ENCODE measurements at regions not wholly inside any gene's neighbourhood (a gene's known extent, or its start where the extent isn't known, plus 50 kb on each side); places are given as distances from the start of the nearest gene placed in this dataset.

DNA sequence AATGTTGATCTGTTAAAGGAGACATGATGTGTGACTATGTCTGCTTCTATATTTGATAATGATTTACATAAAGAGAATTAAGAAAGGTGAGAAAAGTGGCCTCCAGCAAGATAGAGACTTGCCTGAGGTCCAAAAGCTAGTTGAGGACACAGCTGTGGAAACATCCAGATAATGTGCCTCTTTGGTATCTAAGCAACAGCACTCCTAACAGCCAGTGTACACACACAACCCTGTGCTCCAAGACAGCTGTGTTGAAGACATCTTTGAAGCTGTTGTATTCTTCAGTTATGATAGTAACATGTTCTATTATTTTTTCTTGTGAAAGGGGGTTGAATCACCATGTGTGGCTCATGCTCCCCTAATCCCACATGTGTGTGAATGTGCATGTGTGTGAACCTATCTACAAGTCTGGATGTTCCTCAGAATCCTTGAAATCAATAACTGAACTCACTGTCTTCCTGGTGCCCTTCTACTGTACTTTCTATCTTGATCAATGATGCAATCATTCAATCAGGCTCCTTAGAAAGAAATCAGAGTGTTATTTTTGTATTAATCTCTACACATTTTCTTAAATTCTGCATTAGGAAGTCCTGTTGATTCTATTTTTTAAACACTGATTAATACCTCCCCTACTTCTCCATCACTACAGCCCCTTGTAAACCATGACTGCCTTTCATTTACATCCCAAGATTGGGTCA lies 116.7 kb upstream of the SSTR4 start:
- no peak for DNase-seq (ENCODE audit: low spot score)

DNA sequence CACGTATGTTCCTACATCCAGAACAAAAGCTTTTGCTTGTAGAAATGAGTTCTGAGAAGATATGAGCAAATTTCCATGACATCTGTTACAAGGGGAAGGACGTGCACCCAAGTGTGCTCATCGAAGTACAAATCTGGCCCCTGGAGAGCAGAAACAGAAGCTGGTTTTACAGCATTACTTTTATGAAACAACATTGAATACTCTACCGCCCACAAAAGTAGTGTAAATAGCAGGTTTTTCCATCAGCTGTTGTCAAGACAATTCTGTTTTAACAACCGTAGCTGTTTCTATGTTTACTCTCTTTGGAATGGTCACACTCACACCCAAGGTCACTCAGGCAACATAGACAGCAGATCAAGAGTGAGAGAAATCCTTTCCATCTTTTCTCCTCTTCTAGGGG lies 114.2 kb upstream of the SSTR4 start:
- no peak for DNase-seq (ENCODE audit: low spot score)

- no peak for DNase-seq (ENCODE audit: low spot score)
Measured at GRCh38 chr20:22921595-22922421, 113.3 kb upstream of the SSTR4 start.

- no peak for DNase-seq (ENCODE audit: low spot score)
Measured at GRCh38 chr20:22922987-22923386, 112.1 kb upstream of the SSTR4 start.

- DNase-seq (ENCODE audit: low spot score), result no peak
Measured at GRCh38 chr20:22924046-22924737, 110.9 kb upstream of the SSTR4 start.

DNA sequence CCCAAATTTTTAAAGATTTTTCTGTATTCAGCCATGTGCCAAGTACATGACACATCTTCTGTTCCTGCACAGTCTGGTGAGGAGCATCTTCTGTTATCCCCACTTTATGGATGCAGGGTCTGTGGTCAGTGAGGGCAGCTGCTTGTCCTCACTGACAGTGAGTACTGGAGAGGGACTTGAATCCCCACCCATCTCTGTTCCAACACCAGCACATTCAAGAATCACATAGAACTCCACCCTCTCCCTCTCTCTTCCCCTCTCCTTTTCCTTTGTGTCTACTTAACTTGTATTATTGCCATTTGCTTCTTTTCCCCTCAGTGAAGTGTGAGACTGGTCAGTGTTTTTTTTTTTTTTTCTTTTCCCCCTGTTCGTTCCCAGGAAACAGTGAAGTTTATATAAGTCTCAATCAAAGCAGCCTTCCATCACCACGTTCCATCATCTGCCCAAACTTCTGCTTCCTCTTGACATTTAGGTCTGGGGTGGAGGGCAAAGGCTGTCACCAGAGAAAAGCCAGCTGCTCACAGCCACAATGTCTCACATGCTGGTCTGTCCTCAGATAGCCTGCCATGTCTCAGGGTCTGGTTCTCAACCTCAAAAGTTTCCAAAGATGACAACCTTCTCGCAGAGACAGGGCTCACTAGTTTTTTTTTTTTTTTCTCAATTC lies 110.0 kb upstream of the SSTR4 start:
- DNase-seq (ENCODE audit: low spot score), result no peak

DNA sequence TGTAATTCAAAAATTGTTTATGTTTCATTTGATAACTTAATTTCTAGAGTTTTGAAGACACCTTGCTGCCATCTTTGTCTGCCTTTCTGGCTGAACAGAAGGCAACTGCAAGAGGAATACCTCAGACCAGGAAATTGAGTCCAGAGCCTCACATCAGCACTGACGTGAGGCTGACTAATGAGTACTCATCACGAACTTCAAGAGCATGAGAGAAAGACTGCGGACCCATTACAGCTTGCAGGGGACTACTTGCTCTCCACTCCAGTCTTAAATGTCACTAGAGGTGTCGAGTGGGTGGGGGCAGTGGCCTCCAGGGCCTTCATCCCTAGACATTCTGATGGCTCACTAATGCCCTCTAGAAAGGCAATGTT lies 109.5 kb upstream of the SSTR4 start:
- DNase-seq (ENCODE audit: low spot score), result no peak

DNA sequence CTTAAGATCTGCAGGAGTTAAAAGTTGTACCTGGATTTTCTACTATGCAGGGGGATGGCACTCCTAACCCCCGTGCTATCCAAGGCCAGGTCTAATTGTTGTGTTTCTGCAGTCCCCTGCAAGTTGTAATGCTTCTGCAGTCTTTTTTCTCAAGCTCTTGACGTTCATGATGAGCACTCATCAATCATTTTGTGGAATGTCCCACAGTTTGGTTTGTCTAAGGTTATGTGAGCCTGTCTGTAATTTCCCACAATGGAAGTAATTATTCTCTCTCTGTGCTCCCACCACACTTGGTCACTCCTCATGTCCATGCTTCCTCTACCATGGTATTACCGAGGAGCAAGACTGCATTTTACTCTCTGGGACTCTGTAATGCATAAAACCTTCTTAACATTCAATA lies 107.6 kb upstream of the SSTR4 start:
- no peak for DNase-seq (ENCODE audit: low spot score)

GRCh38 chr20:22928679-22929078 lies 106.4 kb upstream of the SSTR4 start:
- DNase-seq (ENCODE audit: low spot score), result no peak

- DNase-seq (ENCODE audit: low spot score), result no peak
Measured at GRCh38 chr20:22929661-22930060, 105.5 kb upstream of the SSTR4 start.

GRCh38 chr20:22931653-22932608 lies 103.2 kb upstream of the SSTR4 start:
- DNase-seq (ENCODE audit: low spot score), result no peak

GRCh38 chr20:22939181-22939580 lies 95.9 kb upstream of the SSTR4 start:
- no peak for DNase-seq (ENCODE audit: low spot score)

- DNase-seq (ENCODE audit: low spot score), result no peak
Measured at GRCh38 chr20:22940350-22940749, 94.8 kb upstream of the SSTR4 start.

DNA sequence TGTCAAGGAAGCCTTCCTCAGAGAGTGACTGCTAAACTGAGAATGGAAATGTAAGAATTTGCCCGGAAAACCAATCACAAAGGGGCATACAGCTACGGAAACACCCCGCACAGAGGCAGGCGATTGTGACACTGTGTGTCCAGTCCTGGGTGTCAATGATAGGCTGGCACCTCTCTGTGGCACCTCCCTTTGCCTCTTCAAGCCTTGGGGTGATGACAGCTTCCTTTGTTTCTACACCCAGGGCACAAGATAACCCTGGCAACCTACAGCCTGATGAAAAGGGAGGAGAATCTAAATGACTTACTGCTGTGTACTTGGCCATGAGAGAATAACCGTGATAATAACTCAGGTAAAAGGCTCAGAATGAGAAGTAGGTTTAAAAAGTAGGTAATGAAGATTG lies 93.6 kb upstream of the SSTR4 start:
- DNase-seq (ENCODE audit: low spot score), result no peak

GRCh38 chr20:22942742-22943141 lies 92.4 kb upstream of the SSTR4 start:
- DNase-seq (ENCODE audit: low spot score), result no peak

DNA sequence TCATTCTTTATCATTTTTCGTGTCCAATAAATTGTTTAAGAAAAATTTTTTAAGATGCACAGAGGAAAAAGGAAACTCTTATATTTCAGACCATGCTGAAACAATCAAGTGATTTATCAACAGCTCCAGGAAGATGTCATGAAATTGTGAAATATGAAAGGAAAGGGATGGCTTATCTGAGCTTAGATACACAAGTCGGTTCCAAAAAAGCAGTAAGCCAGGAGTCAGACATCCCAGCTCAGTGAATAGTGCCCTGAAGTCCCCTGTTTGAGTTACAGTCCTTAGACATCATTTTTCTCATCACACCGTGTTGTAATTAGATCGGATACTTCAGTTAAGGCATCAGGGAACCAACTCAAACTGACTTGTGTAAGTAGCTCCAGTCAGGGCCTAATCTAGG lies 91.0 kb upstream of the SSTR4 start:
- no peak for DNase-seq (ENCODE audit: low spot score)

GRCh38 chr20:22944936-22945335 lies 90.2 kb upstream of the SSTR4 start:
- no peak for DNase-seq (ENCODE audit: low spot score)

- DNase-seq (ENCODE audit: low spot score), result no peak
Measured at GRCh38 chr20:22946596-22946995, 88.5 kb upstream of the SSTR4 start.

- no peak for DNase-seq (ENCODE audit: low spot score)
Measured at GRCh38 chr20:22949331-22950109, 85.6 kb upstream of the SSTR4 start.

DNA sequence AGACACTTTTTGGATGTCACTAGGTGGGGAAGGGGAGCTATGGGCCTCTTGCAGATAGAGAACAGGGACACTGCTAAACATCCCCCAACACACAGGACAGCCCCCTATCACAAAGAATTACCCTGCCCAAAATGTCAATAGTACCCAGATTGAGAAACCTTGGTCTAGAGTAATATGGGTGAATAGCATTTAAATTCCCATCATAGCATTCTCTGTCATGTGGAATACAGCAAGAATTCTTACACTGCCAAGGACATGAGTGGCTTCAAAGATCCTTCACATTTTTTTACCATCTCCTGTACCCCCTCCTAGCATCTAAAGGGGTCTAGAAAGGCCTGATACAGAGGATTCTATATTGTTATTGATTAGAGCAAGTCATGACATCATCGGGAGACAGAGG lies 83.1 kb upstream of the SSTR4 start:
- DNase-seq (ENCODE audit: low spot score), result no peak

DNA sequence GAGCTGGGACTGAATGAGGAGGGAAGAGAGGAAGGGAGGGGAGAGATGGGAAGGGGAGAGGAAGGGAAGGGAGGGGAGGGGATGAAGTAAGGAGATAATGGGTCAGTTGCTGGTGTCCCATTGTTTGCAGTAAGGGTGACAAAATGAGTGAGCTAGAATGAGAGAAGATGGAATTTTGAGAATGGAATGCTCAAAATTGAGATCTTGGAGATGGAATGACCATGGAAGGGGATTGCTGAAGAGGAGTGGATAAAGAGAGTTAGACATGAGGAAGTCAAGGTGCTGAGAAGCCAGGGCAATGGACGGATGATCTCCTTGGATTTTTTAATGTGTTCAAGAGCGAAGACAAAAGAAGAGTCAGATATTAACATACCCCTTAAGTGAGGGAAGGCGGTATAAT lies 80.5 kb upstream of the SSTR4 start:
- DNase-seq (ENCODE audit: low spot score), result no peak

Measured in NAMALWA (cell line).